Fibroblast of mammary gland (primary cell): ENCODE measurements at regions not wholly inside any gene's neighbourhood (a gene's known extent, or its start where the extent isn't known, plus 50 kb on each side); places are given as distances from the start of the nearest gene placed in this dataset.

ENCODE experiments used
- DNase-seq: peaks from one replicate; pipeline ENCODE4 v3.0.0-alpha.2; 2010; ENCODE audit warnings: low read depth
- H3K4me3 ChIP-seq: 2 replicates; pipeline ENCODE4 v1.5.1; 2011; ENCODE audit warnings: low read depth, mild to moderate bottlenecking, low read length, moderate library complexity; ENCODE audit not compliant: control insufficient read depth
- CTCF ChIP-seq: conservative IDR thresholded peaks from 2 replicates; pipeline ENCODE4 v1.5.1; 2011; ENCODE audit warnings: low read depth, low read length, inconsistent platforms; ENCODE audit not compliant: control insufficient read depth, insufficient read depth

- H3K4me3 ChIP-seq: no peak overlapping the region
- no peak for TF ChIP-seq CTCF
- no peak for DNase-seq
These were observed 89.6 kb upstream of the KCTD1 start for GRCh38 chr18:26637983-26638382.

- H3K4me3 ChIP-seq: no peak overlapping the region
- no peak for TF ChIP-seq CTCF
- no peak for DNase-seq
These were observed 89.0 kb upstream of the KCTD1 start for GRCh38 chr18:26637324-26637723.

- no peak for TF ChIP-seq CTCF
- DNase-seq: no peak
- no peak overlapping the region for H3K4me3 ChIP-seq
These were observed 87.1 kb upstream of the KCTD1 start for GRCh38 chr18:26635466-26635865.

GRCh38 chr18:26634631-26635030 lies 86.3 kb upstream of the KCTD1 start:
- TF ChIP-seq CTCF: no peak
- DNase-seq: no peak
- H3K4me3 ChIP-seq: no peak overlapping the region

GRCh38 chr18:26631135-26631534 lies 82.8 kb upstream of the KCTD1 start:
- no peak overlapping the region for H3K4me3 ChIP-seq
- TF ChIP-seq CTCF: no peak
- DNase-seq: no peak

GRCh38 chr18:26630596-26630995 lies 82.2 kb upstream of the KCTD1 start:
- H3K4me3 ChIP-seq: no peak overlapping the region
- no peak for DNase-seq
- no peak for TF ChIP-seq CTCF

GRCh38 chr18:26628017-26628416 lies 79.7 kb upstream of the KCTD1 start:
- TF ChIP-seq CTCF: no peak
- DNase-seq: no peak
- H3K4me3 ChIP-seq: no peak overlapping the region
